ENCODE measurements at regions not wholly inside any gene's neighbourhood (a gene's known extent, or its start where the extent isn't known, plus 50 kb on each side); places are given as distances from the start of the nearest gene placed in this dataset.

DNA sequence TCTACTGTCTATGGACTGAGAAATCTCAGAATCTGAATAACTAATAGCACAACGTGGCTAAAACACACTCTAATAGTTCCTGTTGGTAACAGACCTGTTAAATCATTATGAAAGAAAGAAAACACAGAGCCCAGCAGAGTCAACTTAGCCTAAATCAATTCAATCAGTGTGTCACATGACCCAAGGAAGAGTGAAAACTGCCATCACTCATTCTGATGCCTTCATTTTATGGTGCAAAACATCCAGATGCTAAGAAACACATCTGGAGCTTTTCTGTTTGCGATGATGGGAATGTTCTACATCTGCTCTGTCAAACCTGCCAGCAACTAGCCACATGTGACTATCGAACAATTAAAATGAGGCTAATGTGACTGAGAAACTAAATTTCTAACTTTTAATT is 295.7 kb upstream of the TRIB2 start:
- no peak for DNase-seq (ENCODE audit: low read depth)

DNA sequence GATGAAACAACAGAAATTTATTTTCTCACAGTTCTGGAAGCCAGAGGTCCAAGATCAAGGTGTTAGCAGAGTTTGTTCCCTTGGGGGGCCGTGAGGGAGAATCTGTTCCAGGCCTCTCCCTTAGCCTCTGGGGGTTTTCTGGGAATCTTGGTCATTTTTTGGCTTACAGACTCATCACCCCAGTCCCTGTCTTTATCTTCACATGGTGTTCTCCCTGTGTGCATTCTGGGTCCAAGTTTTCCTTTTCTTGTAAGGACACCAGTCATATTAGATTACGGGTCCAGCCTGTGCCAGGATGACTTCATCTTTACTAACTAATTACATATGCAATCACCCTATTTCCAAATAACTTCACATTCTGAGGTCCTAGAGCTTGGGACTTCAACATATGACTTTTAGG is 292.5 kb upstream of the TRIB2 start:
- DNase-seq (ENCODE audit: low read depth), result no peak

DNA sequence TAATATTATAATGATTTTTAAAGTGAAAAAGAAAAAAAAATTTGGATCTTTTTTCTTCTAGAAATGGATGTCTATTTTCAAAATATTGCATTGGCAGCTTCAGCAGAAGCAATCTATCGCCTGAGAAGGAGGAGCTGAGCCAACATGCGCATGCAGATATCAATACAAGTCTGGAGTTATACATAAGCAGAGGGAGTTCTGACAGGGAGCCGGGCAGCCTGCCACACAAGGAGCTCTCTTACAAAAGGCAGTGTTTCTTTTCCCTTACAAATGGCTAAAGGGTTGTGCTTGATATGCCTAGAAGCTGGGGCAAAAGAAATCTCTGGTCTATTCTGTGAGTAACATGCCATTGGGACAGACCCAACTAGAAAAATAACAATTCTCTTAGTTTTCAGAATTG is 291.9 kb upstream of the TRIB2 start:
- no peak for DNase-seq (ENCODE audit: low read depth)

DNA sequence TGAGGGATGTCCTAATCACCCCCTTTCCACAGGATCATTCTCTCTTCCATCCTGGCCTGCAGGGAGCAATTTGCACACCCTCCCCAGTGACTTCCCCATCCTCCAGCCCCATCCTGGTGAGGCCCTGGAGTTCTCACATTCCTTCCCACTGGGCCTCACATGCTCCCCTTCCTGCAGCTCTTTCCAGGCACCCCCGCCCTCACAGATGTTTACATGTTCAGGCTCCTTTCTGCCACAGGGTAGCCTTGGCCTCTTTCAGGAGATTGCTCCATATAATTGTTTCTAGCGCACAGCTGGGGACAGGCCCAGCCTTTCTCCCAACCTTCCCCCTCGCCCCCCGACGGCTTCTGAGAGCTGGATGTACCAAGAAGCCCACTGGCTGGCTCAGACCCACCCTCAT is 288.4 kb upstream of the TRIB2 start:
- no peak for DNase-seq (ENCODE audit: low read depth)

DNA sequence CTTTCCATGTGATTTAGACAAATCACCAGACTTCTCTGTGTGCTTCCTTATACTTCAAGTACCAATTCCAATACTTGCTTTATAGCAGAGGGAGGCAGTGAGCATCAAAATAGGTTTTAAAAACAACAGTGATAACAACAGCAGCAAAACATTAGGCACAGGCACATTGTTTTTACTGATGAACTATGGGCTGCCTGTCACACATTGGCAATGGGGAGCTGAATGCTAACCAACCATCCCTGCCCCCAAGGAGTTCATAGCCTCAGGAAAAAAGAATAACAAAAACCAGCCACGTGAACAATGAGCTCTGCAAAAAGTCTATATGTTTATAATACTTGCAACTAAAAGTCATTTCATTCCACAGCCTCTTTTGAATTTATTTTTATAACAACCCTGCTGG is 287.9 kb upstream of the TRIB2 start:
- no peak for DNase-seq (ENCODE audit: low read depth)

DNA sequence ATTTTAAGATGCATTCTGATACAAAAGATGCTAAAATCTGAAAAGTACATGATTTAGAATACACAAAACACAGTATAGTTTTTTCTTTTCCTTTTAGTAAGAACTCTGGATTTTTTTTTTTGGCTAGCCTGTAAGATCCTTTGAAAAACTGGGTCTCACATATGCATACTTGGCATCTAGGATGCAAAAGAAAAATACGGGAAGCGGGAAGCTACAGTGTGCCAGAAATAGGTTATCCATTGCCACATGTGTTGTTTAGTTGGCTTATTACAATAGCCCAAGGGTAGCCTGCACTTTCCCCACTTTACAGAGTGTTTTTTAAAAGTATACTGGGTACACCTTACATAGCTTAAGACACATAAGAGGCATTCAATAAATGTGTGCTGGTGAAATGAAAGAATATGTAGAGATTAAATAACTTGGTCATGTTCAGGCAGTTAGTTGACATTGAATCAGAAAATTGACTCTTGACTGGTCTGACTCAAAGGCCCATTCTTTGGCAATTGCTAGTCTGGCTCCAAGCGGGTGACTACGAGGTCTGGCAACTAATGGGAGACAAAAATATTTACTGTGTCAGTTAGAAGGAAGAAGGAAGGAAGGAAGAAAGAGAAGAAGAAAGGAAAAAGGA is 286.8 kb upstream of the TRIB2 start:
- no peak for DNase-seq (ENCODE audit: low read depth)

DNA sequence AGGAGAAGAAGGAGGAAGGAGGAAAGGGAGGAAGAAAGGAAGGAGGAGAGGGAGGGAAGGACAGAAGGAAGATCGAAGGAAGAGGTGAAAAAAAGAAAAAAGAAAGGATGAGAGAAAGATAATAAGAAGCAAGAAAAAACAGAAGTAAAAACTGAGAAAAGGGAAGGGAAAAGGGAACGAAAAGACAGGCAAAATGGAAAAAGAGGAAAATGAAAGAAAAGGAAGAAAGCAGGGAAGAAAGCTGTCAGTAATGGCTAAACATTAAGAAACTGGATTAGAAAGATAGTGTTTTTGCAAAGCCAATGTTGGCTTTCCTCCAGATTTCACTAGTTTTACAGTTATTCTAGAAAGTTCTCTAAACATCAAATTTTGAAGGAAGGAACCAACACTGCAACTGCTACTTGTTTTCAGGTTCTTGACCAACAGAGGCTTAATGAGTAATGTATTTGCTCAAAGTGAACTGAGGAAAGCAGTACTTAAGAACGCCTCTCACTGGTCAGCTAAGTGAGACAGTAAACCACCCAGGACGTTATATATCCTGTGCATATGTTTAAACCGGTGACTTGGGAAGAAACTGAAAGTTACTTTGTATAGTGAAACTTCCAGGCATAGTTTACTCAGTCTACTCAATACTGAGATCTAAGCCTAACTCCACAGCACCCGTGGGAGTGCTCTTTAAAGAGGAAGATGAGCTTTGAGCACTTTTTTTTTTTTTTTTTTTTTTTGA is 286.2 kb upstream of the TRIB2 start:
- DNase-seq (ENCODE audit: low read depth), result no peak

DNA sequence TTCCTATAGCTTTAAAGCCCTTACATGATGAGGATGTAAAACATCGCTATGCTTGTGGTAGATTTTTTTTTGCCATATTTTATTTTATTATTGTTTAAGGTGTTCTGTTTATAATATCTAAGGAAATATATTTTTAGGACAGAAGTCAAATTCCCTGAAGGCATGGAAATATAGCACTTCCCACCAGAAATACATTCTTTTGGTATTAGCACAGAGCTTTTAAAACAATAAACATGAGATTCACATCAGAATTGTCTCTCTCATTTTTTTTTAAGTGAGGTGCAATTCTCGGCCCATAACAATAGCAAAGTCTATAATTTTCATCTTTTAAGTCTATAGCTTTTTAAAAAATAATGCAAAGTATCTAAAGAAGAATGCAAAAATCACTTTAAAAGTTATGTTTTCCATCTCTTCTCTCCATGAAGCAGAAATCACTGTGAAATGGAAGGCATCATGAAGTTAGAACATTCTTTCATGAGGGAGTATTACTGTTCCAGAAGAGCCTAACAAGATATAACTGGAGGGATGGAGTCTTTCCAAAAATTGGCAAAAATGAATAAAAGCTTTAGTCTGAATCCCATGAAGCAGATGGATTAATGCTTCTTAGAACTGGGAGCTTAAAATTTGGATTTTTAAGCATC is 283.6 kb upstream of the TRIB2 start:
- no peak for DNase-seq (ENCODE audit: low read depth)

DNA sequence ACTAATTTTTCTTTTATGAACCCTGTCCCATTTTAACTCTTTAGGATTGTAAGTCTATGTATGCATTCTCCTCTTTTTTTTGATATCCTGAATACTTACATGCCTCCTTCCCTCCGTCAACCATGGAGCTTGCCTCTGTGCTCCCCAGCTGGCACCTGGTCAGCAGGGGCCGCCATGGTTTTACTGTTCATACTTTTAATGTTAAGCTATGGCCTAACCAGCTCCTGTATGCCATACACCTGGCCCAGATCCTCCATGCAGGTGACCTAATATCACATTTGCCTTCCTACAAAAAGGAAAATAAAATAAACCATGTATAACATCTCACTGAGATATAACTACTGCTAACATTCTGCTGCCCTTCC is 283.1 kb upstream of the TRIB2 start:
- no peak for DNase-seq (ENCODE audit: low read depth)

DNA sequence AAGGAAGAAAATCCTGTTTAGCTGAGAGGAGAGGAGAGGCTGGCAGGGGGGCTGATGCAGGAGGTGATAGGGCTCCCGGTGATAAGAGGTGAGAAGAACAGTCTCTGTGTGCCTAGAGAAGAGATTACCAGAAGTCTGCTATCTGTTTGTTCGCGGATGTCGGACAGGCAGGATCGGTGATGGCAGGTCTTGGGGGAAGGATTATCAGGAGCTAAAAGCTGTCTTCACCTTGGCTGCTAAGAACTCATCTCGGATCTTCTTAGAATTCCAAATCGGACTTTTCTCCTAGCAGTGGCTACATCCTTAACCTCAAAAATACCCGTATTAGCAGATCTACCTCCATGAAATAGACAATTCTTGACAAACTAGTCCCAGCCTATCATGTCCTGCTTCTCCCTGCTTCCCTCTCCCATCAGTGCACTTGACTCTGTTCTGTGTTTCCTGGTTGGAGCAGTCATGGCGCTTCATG is 282.1 kb upstream of the TRIB2 start:
- DNase-seq (ENCODE audit: low read depth), result no peak

DNA sequence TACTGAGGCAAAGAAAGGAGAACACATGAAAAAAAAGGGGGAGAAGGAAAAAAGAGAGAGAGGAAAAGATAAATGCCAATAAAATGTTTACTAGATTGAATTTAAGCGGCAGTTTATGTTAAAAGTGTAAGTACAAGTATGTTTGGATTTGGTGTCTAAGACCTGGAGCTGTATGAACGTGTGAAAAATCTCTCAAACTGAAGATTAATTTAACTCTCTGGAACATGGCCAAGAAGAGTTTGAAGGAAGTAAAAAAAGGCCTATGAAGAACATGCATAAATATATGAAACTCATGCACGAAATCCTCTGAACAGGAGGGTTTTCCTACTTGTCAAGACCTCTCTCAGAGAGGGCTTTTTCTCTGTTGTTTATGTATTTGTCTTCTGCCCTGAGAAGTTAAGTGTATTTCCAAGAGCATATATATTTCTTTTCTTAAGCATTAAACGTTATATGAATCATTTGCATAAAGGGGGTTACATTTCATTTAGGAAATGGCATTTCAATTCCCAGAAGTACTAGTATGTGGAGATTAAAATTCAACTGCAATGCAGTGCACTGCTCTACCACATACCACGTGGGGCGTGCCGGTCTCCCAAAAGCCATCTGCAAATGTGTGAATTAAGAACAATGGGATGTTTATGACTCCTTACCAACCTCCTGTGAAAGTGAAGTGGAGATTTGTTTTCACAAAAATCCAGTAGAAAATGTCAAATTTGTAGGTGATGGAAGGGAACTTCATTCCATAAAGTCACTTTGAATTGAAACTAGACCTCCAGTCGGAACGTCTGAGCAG is 281.1 kb upstream of the TRIB2 start:
- no peak for DNase-seq (ENCODE audit: low read depth)

DNA sequence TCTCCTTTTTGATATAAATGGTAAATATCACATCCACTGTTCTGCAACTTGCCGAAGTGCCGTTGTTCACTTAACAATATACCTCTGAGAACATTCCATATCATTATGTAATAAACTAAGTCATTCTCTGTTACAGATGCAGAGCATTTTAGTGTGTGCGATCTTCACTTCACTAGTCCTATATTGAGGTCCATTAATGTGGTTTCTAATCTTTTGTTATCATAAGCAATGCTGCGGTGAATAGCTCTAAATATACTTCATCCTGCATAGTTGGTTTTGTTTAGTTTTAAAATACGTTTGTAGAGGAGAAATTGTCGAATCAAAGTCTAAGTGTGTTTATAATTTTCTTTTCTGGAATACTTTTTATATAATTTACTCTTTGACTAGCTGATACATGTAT is 280.3 kb upstream of the TRIB2 start:
- DNase-seq (ENCODE audit: low read depth), result no peak

DNA sequence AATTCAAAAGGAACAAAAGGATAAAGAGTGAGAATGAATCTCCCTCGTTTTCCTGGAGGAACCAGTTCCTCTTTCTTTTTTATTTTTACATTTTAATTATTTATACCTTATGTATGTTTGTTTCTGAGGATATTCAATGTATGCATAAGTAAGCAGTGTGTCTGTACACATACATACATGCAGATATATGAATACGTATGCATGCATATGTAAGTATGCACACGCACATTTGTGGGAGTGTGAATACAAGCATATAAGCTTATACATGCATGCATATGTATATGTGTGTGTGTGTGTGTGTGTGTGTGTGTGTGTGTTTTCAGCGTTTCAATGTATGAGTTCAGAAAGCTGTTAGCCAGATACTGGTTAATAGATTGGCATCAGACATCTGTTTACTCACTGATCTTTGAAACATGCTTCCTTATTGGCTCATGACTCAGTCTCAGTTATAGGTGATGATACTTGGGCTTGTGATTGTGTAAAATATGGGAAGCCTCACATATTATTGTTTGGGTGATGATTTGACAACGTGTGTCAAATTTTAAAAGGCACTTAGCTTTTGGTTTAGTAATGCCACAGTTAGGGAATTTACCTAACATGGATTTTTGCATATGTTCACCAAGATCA is 279.7 kb upstream of the TRIB2 start:
- no peak for DNase-seq (ENCODE audit: low read depth)

DNA sequence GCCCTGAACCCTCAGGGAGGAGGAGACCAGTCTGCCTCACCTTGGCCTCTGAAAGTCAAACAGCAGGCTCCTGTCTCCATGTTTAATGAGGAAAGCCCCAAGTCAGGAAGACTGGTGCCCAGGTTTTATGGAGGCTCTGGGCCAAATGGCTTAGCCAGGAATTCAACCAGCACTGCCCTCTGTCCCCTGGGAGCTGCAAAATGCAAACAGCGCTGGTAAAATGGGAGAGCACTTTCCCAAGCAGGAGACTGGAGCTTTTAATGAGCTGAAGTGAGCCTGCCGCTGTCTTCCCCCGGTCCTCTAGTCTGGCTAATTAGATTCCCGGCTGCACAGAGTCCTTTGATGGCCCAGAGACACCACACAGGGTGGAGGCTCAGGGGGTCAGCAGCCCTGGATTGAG is 276.0 kb upstream of the TRIB2 start:
- no peak for DNase-seq (ENCODE audit: low read depth)

DNA sequence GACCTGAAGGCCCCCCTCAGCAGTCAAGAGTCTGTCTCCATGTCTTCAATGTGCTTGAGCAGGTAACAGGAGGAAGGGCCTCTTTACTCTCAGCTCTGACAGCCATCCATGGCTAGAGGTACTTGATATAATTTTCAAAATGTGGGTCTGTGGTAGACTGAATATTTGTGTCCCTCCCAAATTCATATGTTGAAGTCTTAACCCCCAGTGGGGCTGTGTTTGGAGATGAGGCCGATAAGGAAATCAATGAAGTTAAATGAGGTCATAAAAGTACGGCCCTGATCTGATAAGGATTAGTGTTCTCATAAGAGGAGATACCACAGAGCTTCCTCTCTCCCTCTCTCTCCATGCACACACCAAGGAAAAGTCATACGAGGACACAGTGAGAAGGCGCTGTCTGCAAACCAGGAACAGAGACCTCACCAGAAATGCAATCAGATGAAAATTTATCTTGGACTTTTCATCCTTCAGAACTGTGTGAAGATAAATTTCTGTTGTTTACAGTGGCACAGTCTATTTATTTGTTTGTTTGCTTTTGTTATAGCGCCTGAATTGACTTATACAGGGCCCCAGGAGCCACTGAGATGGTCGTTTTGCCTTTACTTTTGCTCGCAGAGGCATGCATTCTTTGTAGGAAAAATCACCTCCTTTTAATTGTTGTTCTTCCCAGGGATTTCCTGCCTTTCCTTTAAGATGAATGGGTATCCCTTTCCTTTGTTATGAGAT is 274.8 kb upstream of the TRIB2 start:
- DNase-seq (ENCODE audit: low read depth), result no peak

DNA sequence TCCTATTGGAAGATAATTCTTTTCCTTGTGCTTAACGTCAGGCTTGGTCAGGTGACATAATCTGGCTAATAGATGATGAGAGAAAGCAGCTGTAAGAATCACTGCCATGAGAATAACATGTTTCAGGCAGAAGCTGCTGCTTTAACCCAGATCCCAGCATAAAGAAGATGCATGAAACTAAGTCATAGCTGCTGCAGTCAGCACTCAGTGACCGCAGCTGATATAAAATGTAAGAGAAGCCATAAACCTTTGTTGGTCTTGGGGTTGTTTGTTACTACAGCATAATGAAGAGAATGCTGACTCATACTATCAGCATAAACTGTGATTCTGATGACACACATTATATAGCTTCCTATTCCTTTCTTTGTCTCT is 274.3 kb upstream of the TRIB2 start:
- DNase-seq (ENCODE audit: low read depth), result no peak

DNA sequence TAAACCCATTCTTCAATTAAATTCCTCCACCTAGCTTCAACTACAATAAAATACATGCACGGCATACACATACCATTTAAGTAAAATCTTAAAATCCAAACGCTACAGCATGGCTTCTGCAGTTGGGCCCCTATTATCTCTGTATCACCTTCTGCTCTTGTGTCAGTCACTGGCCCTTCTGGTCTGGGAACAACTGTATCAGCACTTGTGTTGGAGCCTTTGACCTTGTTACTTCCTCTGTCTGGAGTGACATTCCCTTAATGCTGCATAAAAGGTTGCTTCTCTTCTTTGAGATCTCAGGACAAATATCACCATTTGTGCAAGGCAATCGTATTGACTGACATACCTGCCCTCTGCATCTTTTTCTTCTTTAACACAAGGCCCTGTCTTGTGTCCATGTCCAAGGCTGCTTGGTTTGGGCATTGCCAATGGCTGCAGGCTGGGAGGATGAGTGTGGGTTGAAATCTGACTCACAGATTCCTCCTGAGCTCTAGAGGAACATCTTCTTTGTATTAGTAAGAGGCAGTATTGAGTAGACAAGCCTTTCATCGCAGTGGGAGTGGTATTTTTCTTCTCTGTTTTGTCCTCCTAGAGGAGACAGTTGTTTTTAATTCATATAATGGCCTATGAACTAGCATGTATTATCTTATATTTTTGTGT is 267.8 kb upstream of the TRIB2 start:
- DNase-seq (ENCODE audit: low read depth), result no peak

DNA sequence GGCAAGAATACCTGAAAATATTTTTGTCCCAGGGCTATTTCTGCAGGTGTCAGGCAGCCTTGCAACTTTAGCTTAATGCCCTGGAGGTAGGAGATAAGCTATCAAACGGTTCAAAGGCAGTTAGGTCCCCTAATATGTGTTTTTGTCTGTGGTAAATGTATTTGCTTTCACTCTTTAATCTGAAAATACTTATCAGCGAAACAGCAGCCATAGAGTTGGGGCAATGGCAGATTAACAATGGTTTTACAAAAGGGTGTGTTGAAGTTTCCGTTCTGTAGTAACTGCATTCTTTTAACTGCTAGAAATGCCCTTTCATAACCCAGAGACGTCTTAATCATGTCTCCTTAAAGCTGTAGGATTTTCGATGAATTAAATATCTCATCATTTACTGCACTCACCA is 265.0 kb upstream of the TRIB2 start:
- no peak for DNase-seq (ENCODE audit: low read depth)

DNA sequence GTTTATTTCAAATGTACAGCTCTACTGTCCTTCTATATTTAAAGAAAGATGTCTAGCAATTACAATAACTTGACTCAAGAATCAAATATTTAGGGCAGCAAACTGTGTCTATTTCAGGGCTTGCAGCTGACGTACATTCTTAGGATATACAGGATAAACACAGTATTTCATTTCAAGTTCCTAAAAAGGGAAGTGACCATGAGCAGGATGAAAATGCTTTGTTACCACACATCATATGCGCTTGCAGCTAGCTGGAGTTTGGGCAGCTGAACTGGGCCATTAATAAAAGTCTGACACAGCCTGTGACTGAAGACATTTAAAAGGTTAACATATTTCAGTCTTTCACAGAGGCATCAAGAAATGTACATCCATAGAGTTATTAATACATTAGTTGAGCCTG is 264.6 kb upstream of the TRIB2 start:
- no peak for DNase-seq (ENCODE audit: low read depth)

DNA sequence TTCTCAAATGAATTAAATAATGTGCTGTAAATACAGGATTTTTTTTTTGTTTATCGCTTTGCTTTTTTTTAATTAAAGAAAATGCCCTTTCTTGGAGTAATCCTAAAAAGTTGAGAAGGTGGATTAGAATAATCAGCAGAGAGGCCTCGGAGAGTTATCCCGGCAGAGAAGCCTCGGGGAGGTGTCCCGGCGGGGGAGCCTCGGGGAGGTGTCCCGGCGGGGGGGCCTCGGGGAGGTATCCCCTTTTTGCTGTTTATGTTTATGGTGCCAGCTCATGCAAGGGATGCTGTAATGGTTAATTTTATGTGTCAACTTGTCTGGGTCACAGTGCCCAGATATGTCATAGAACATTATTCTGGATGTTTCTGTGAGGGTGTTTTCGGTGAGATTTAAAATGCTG is 263.0 kb upstream of the TRIB2 start:
- no peak for DNase-seq (ENCODE audit: low read depth)

DNA sequence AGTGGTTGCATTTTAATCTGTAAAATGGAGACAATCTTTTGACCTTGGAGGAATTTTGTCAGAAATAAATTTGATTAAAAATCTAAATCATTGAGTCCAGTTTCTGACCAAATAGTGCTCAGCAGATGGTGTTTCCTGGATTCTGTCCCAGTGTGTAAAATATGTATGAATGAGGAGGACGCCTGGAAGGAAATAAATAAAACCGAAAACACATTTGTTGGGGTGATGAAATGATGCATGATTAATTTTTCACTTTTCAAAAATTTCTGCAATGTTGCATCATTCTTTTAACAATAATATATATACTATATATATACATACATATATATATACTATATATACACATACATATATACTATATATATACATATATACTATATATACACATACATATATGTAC is 261.1 kb upstream of the TRIB2 start:
- no peak for DNase-seq (ENCODE audit: low read depth)
